H1 (cell line): ENCODE measurements at regions not wholly inside any gene's neighbourhood (a gene's known extent, or its start where the extent isn't known, plus 50 kb on each side); places are given as distances from the start of the nearest gene placed in this dataset.

Experiments
- KDM5A ChIP-seq: fragments of 200-600 bp; IDR thresholded peaks from 2 replicates; pipeline ENCODE4 v1.7.1; 2012; ENCODE audit warnings: mild to moderate bottlenecking, low read length, inconsistent platforms, mixed read lengths
- SIN3A ChIP-seq, 2 experiments: IDR thresholded peaks in 1 of 2; conservative IDR thresholded peaks in 1 of 2; 2 replicates each; pipeline ENCODE4 v1.6.1; 2011 to 2012; ENCODE audit warnings: low read length in 2 of 2, improper control_type of control experiment in 1 of 2, low read depth in 1 of 2, mild to moderate bottlenecking in 1 of 2
- SUZ12 ChIP-seq: fragments of 200-600 bp; sonication (generic); IDR thresholded peaks from 2 replicates; pipeline ENCODE4 v1.6.1; 2012; ENCODE audit warnings: mild to moderate bottlenecking, inconsistent platforms, low read length, moderate library complexity, mixed read lengths

GRCh38 chr18:14974088-14974487 lies 226.1 kb downstream of the ANKRD30B start (continued):
- TF ChIP-seq SIN3A (conservative IDR thresholded peaks at IDR 0.05 in 1 of 2, IDR thresholded peaks at IDR 0.05 in 1 of 2; ENCODE audit: low read depth in 1 of 2, low read length in 2 of 2) (no peak), SUZ12 (no peak), KDM5A (no peak)
